Kidney epithelial cell (primary cell): ENCODE measurements at regions not wholly inside any gene's neighbourhood (a gene's known extent, or its start where the extent isn't known, plus 50 kb on each side); places are given as distances from the start of the nearest gene placed in this dataset.

Experiments
- DNase-seq: peaks from one replicate; pipeline ENCODE4 v3.0.0-alpha.2; 2010; ENCODE audit warnings: low read depth
- H3K27me3 ChIP-seq: 2 replicates; pipeline ENCODE4 v1.6.0; 2011; ENCODE audit warnings: low read length; ENCODE audit not compliant: control insufficient read depth, insufficient read depth
- H3K36me3 ChIP-seq: 2 replicates; pipeline ENCODE4 v1.5.1; 2011; ENCODE audit warnings: low read length; ENCODE audit not compliant: control insufficient read depth, insufficient read depth
- H3K4me3 ChIP-seq: 2 replicates; pipeline ENCODE4 v1.5.1; 2011; ENCODE audit warnings: low read depth, mild to moderate bottlenecking, control low read depth, low read length
- TF ChIP-seq, protein P1 (sequence below): IDR thresholded peaks from 2 replicates; pipeline ENCODE4 v1.5.1; 2011; ENCODE audit warnings: mild to moderate bottlenecking, moderate library complexity, low read length, control low read depth, inconsistent platforms; ENCODE audit not compliant: insufficient read depth, poor library complexity, severe bottlenecking

DNA sequence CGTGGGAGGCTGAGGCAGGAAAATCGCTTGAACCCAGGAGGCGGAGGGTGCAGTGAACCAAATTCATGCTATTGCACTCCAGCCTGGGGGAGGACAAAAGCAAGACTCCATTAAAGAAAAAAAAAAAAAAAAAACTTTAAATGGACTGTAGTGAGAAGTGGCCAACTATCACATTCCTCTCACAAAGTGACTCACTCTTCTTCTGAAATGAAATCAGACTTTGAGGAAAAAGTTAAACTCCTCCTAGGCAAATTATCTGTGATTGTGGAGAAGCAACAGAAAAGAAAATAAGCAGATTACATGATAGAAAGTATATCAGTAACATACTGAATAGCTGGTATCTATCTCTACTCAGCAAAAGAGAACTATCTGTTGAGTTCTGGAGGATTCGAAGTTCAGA, 234.3 kb upstream of the PHF14 start:
- TF ChIP-seq, protein P1, sequence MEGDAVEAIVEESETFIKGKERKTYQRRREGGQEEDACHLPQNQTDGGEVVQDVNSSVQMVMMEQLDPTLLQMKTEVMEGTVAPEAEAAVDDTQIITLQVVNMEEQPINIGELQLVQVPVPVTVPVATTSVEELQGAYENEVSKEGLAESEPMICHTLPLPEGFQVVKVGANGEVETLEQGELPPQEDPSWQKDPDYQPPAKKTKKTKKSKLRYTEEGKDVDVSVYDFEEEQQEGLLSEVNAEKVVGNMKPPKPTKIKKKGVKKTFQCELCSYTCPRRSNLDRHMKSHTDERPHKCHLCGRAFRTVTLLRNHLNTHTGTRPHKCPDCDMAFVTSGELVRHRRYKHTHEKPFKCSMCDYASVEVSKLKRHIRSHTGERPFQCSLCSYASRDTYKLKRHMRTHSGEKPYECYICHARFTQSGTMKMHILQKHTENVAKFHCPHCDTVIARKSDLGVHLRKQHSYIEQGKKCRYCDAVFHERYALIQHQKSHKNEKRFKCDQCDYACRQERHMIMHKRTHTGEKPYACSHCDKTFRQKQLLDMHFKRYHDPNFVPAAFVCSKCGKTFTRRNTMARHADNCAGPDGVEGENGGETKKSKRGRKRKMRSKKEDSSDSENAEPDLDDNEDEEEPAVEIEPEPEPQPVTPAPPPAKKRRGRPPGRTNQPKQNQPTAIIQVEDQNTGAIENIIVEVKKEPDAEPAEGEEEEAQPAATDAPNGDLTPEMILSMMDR = no peak
- Histone ChIP-seq H3K36me3 (no peaks in the 10 kb centered on the region), H3K27me3 (no peaks in the 10 kb centered on the region), H3K4me3 (no peak overlapping the region)
- no peak for DNase-seq

DNA sequence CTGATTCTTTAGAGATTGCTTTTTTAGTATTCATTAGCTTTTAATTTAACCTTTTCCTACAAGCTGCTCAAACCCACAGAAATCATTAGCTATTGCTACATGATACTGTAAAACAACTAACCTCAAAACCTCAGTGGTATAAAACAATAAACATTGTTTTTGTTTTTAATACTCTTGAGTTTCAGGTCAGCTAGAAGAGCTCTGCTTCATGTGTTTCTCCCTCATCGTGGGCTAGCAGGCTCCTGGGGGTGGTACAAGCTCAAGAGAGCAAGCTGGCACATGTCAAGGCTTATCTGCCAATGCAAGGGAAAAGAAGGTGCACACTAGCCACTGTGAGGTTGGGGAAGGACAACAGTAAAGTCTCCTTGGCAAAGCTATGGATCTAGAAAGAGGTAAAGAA, 232.9 kb upstream of the PHF14 start:
- TF ChIP-seq, protein P1 = no peak
- DNase-seq = no peak
- Histone ChIP-seq H3K27me3 (no peaks in the 10 kb centered on the region), H3K36me3 (no peaks in the 10 kb centered on the region), H3K4me3 (no peak overlapping the region)

DNA sequence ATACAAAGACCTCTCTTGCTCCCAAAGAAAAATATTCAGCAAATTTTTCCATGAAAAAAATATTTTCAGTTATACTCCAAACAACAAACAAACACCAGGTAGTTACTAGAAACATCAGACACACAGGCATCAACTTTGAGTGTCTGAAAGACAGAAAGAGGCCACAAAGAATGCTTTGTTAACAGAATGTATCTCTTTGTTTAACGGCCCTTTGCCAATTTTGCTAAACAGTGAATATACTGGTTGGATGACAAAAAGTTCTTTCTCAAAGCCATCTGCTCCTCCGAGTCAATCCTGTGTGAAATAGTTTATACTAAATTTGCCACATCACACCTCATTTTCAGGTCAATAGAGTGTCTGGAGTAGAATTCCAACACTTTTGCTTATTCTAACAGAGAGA, 216.7 kb upstream of the PHF14 start:
- no peak for DNase-seq
- Histone ChIP-seq H3K36me3 (no peaks in the 10 kb centered on the region), H3K4me3 (no peak overlapping the region), H3K27me3 (no peaks in the 10 kb centered on the region)
- TF ChIP-seq, protein P1 = no peak

DNA sequence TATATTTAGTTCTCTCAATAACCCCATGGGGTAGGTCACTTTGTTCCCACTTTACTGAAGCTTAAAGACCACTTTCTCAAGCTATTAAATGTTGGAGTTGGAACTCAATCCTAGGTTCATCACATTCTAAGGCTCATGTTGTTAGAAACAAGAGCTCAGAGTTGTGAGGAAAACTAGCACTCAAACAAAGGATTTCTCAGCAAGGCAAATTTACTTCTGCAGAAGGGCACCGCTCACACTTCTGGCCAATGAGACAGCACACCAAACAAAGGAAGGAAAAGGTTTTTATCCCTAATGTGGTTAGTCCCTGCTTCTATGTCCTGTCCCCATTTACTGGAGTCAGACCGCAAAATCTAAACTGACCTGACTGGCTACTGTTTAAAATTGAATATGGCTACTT, 214.6 kb upstream of the PHF14 start:
- Histone ChIP-seq H3K27me3 (no peaks in the 10 kb centered on the region), H3K4me3 (no peak overlapping the region), H3K36me3 (no peaks in the 10 kb centered on the region)
- TF ChIP-seq, protein P1 = no peak
- DNase-seq = no peak

DNA sequence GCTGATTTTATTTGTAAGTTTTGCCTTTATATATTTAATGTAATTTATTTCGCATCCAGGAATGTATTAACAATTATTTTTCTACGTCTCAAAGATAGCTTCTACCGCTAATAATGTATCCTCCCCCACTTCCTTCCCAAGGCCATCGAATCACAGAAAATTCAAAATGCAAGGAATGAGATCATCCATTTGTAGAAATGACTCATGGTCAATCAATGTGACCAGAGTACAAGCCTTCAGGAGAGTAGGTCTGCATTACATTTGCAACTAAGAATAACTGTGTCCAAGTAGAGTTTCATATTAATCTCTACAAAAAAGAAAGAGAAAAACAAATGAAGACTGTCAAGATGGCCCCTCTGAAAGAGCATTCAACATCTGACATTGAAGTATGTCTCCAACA, 205.9 kb upstream of the PHF14 start:
- no peaks in the 10 kb centered on the region for H3K27me3 ChIP-seq
- no peaks in the 10 kb centered on the region for H3K36me3 ChIP-seq
- TF ChIP-seq, protein P1 = no peak
- no peak overlapping the region for H3K4me3 ChIP-seq
- DNase-seq = peak; percentile 18

DNA sequence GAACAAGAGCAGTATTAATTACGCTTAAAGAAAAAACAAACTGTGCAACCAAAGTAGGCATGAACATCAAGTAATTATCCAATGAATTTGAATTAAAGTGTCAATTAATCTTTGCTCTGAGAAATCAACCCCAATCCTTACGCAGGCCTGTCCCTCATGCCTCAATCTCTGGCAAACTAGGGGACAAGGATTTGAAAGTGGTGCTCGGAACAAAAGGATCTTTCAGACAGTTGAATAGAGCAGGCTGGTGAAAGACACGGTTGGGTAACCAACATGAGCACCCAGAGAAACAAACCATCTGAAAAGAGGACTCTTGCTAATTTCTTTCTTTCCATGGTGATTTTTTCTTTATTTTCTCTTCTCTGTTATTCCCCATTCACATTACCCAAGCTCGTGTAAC, 203.5 kb upstream of the PHF14 start:
- no peak for DNase-seq
- Histone ChIP-seq H3K27me3 (no peaks in the 10 kb centered on the region), H3K4me3 (no peak overlapping the region), H3K36me3 (no peaks in the 10 kb centered on the region)
- TF ChIP-seq, protein P1 = no peak
